SK-N-SH (cell line): ENCODE measurements at regions not wholly inside any gene's neighbourhood (a gene's known extent, or its start where the extent isn't known, plus 50 kb on each side); places are given as distances from the start of the nearest gene placed in this dataset.

ENCODE experiments used
- EP300 ChIP-seq, 2 experiments: IDR thresholded peaks; 2 replicates each; pipeline versions ENCODE4 v1.4.0 to v1.6.1; 2012; ENCODE audit warnings: borderline replicate concordance in 1 of 2, low read depth in 1 of 2, low read length in 1 of 2
- GABPA ChIP-seq: IDR thresholded peaks from 2 replicates; pipeline ENCODE4 v1.4.0; 2012; ENCODE audit warnings: low read depth, mild to moderate bottlenecking
- JUND ChIP-seq: IDR thresholded peaks from 2 replicates; pipeline ENCODE4 v1.4.0; 2012
- MAX ChIP-seq: IDR thresholded peaks from 2 replicates; pipeline ENCODE4 v1.4.0; 2012; ENCODE audit warnings: low read depth
- MXI1 ChIP-seq: IDR thresholded peaks from 2 replicates; pipeline ENCODE4 v1.6.1; 2012; ENCODE audit warnings: mild to moderate bottlenecking, low read depth, low read length, improper control_type of control experiment
- POLR2AphosphoS5 ChIP-seq: IDR thresholded peaks from 2 replicates; pipeline ENCODE4 v1.6.1; 2012; ENCODE audit warnings: low read depth, low read length
- RAD21 ChIP-seq: IDR thresholded peaks from 2 replicates; pipeline ENCODE4 v1.6.1; 2012; ENCODE audit warnings: mild to moderate bottlenecking, low read length
- RFX5 ChIP-seq: IDR thresholded peaks from 2 replicates; pipeline ENCODE4 v1.6.1; 2012; ENCODE audit warnings: mild to moderate bottlenecking, improper control_type of control experiment, low read length
- SIN3A ChIP-seq: IDR thresholded peaks from 2 replicates; pipeline ENCODE4 v1.6.1; 2012; ENCODE audit warnings: low read depth, mild to moderate bottlenecking, low read length, moderate library complexity, borderline replicate concordance
- TAF1 ChIP-seq: IDR thresholded peaks from 2 replicates; pipeline ENCODE4 v1.6.1; 2012; ENCODE audit warnings: low read depth, mild to moderate bottlenecking, low read length, moderate library complexity, borderline replicate concordance
- TCF12 ChIP-seq: IDR thresholded peaks from 2 replicates; pipeline ENCODE4 v1.4.0; 2012
- USF2 ChIP-seq: fragments of 150-350 bp; IDR thresholded peaks from 2 replicates; pipeline ENCODE4 v1.6.1; 2017; ENCODE audit warnings: antibody characterized with exemption, low read length, low read depth, borderline replicate concordance
- TF ChIP-seq, protein P1 (sequence below): fragments of 200-600 bp; sonication (generic); IDR thresholded peaks from 2 replicates; pipeline ENCODE4 v1.6.1; 2017; ENCODE audit warnings: antibody characterized with exemption, mild to moderate bottlenecking, moderate library complexity
- TF ChIP-seq, protein P2 (sequence below): IDR thresholded peaks from 2 replicates; pipeline ENCODE4 v1.6.1; 2012; ENCODE audit warnings: mild to moderate bottlenecking, low read depth, low read length, moderate library complexity

DNA sequence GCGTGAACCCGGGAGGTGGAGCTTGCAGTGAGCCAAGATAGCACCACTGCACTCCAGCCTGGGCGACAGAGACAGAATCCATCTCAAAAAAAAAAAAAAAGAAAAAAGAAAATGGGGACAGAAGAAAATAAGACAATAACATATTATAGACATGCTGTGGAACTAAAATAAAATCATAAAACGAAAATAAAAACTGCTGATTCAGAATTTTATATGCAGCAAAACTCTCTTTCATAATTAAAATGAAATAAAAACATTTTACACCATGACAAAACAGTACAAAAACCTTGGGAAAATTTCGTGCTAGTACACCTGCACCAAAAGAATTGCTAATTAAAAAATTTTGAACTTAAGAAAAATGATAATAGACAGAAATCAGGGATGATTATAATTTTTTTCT lies 2245.1 kb downstream of the PCDH9 start:
- TF ChIP-seq, protein P1, sequence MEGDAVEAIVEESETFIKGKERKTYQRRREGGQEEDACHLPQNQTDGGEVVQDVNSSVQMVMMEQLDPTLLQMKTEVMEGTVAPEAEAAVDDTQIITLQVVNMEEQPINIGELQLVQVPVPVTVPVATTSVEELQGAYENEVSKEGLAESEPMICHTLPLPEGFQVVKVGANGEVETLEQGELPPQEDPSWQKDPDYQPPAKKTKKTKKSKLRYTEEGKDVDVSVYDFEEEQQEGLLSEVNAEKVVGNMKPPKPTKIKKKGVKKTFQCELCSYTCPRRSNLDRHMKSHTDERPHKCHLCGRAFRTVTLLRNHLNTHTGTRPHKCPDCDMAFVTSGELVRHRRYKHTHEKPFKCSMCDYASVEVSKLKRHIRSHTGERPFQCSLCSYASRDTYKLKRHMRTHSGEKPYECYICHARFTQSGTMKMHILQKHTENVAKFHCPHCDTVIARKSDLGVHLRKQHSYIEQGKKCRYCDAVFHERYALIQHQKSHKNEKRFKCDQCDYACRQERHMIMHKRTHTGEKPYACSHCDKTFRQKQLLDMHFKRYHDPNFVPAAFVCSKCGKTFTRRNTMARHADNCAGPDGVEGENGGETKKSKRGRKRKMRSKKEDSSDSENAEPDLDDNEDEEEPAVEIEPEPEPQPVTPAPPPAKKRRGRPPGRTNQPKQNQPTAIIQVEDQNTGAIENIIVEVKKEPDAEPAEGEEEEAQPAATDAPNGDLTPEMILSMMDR = no peak
- TF ChIP-seq TAF1 = no peak
- TF ChIP-seq JUND = no peak
- no peak for TF ChIP-seq TCF12
- no peak for TF ChIP-seq POLR2AphosphoS5
- no peak for TF ChIP-seq RAD21
- TF ChIP-seq SIN3A = no peak
- no peak for TF ChIP-seq EP300 (IDR thresholded peaks at IDR 0.05; ENCODE audit: borderline replicate concordance in 1 of 2, low read depth in 1 of 2, low read length in 1 of 2)
- no peak for TF ChIP-seq RFX5
- TF ChIP-seq, protein P2, sequence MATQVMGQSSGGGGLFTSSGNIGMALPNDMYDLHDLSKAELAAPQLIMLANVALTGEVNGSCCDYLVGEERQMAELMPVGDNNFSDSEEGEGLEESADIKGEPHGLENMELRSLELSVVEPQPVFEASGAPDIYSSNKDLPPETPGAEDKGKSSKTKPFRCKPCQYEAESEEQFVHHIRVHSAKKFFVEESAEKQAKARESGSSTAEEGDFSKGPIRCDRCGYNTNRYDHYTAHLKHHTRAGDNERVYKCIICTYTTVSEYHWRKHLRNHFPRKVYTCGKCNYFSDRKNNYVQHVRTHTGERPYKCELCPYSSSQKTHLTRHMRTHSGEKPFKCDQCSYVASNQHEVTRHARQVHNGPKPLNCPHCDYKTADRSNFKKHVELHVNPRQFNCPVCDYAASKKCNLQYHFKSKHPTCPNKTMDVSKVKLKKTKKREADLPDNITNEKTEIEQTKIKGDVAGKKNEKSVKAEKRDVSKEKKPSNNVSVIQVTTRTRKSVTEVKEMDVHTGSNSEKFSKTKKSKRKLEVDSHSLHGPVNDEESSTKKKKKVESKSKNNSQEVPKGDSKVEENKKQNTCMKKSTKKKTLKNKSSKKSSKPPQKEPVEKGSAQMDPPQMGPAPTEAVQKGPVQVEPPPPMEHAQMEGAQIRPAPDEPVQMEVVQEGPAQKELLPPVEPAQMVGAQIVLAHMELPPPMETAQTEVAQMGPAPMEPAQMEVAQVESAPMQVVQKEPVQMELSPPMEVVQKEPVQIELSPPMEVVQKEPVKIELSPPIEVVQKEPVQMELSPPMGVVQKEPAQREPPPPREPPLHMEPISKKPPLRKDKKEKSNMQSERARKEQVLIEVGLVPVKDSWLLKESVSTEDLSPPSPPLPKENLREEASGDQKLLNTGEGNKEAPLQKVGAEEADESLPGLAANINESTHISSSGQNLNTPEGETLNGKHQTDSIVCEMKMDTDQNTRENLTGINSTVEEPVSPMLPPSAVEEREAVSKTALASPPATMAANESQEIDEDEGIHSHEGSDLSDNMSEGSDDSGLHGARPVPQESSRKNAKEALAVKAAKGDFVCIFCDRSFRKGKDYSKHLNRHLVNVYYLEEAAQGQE = no peak
- no peak for TF ChIP-seq GABPA
- TF ChIP-seq MAX = no peak
- no peak for TF ChIP-seq MXI1
- TF ChIP-seq USF2 = no peak
